OCI-LY1 (cell line): ENCODE measurements at regions not wholly inside any gene's neighbourhood (a gene's known extent, or its start where the extent isn't known, plus 50 kb on each side); places are given as distances from the start of the nearest gene placed in this dataset.

Experiments
- H2AFZ ChIP-seq: fragments of 200-600 bp; sonication (generic), shearing (Covaris generic); 2 replicates; pipeline ENCODE4 v1.6.0; 2014; ENCODE audit warnings: antibody characterized with exemption, mild to moderate bottlenecking, low read length
- H3F3A ChIP-seq: fragments of 200-600 bp; sonication (generic), shearing (Covaris generic); 2 replicates; pipeline ENCODE4 v1.6.0; 2014; ENCODE audit warnings: mild to moderate bottlenecking, antibody characterized with exemption, low read length, moderate library complexity; ENCODE audit not compliant: insufficient read depth
- H3K27ac ChIP-seq: fragments of 200-600 bp; sonication (generic); 2 replicates; pipeline ENCODE4 v1.5.1; 2014; ENCODE audit warnings: low read length, mixed run types, mild to moderate bottlenecking, low read depth; ENCODE audit not compliant: poor library complexity, severe bottlenecking
- H3K27me3 ChIP-seq: fragments of 200-600 bp; sonication (generic); 2 replicates; pipeline ENCODE4 v1.6.0; 2014; ENCODE audit warnings: antibody characterized with exemption, mild to moderate bottlenecking, low read length, moderate library complexity; ENCODE audit not compliant: insufficient read depth
- H3K36me3 ChIP-seq: fragments of 200-600 bp; sonication (generic); 2 replicates; pipeline ENCODE4 v1.6.1; 2014; ENCODE audit warnings: mild to moderate bottlenecking, antibody characterized with exemption, low read length, moderate library complexity, mixed read lengths; ENCODE audit not compliant: insufficient read depth
- H3K4me1 ChIP-seq: fragments of 200-600 bp; sonication (generic); 2 replicates; pipeline ENCODE4 v1.5.1; 2014; ENCODE audit warnings: mild to moderate bottlenecking, low read length, moderate library complexity; ENCODE audit not compliant: insufficient read depth, severe bottlenecking
- H3K4me2 ChIP-seq: fragments of 200-600 bp; sonication (generic), shearing (Covaris generic); 2 replicates; pipeline ENCODE4 v1.6.1; 2014; ENCODE audit warnings: low read length
- H3K4me3 ChIP-seq: fragments of 200-600 bp; sonication (generic); 2 replicates; pipeline ENCODE4 v1.5.1; 2014; ENCODE audit warnings: low read length, low read depth, mild to moderate bottlenecking, mixed read lengths; ENCODE audit not compliant: poor library complexity, severe bottlenecking
- H3K79me2 ChIP-seq: fragments of 200-600 bp; shearing (Covaris generic); 2 replicates; pipeline ENCODE4 v1.6.1; 2016; ENCODE audit warnings: mixed run types, low read length, mixed read lengths; ENCODE audit not compliant: insufficient read depth
- H3K9ac ChIP-seq: fragments of 200-600 bp; sonication (generic), shearing (Covaris generic); 2 replicates; pipeline ENCODE4 v1.6.1; 2014; ENCODE audit warnings: mild to moderate bottlenecking, low read length, mixed read lengths
- H3K9me2 ChIP-seq: fragments of 200-600 bp; sonication (generic), shearing (Covaris generic); 2 replicates; pipeline ENCODE4 v1.6.1; 2014; ENCODE audit warnings: low read depth, mild to moderate bottlenecking, low read length, mixed read lengths
- H3K9me3 ChIP-seq: fragments of 200-600 bp; shearing (Covaris generic); 2 replicates; pipeline ENCODE4 v1.6.1; 2014; ENCODE audit warnings: low read length, mixed read lengths
- H4K20me1 ChIP-seq: fragments of 200-600 bp; sonication (generic), shearing (Covaris generic); 2 replicates; pipeline ENCODE4 v1.6.0; 2016; ENCODE audit warnings: mild to moderate bottlenecking, low read length; ENCODE audit not compliant: insufficient read depth
- CTCF ChIP-seq: fragments of 200-600 bp; sonication (generic), shearing (Covaris generic); IDR thresholded peaks from 2 replicates; pipeline ENCODE4 v1.5.1; 2017; ENCODE audit warnings: mild to moderate bottlenecking, antibody characterized with exemption, low read length, moderate library complexity, mixed read lengths
- EZH2 ChIP-seq: fragments of 200-600 bp; sonication (generic), shearing (Covaris generic); IDR thresholded peaks from 2 replicates; pipeline ENCODE4 v1.8.0; 2017; ENCODE audit warnings: borderline replicate concordance, mixed run types, mild to moderate bottlenecking, antibody characterized with exemption, low read length, moderate library complexity, mixed read lengths

DNA sequence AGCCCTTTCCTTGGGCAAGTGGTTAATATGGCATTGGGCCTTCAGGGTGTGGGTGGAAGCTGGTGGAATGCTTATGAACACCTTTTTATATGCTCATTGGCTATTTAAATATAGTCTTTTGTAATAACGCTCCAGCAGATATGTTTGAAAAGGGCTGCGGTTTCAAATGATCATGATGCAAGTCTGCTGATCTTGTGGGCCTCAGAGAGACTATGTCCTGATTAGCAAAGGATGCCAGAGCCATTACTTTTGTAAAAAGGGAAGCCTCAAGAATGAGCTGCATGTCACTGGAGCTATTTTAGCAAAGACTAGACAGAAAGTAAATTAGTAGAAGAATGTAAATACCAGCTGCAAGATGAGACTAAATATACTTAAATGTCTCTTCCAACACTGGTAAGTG, 200.5 kb downstream of the GXYLT1 start:
- no peak overlapping the region for H2AFZ ChIP-seq
- no peak overlapping the region for H3K9ac ChIP-seq
- H3K9me2 ChIP-seq: no peaks in the 10 kb centered on the region
- no peaks in the 10 kb centered on the region for H3K36me3 ChIP-seq
- H3K4me2 ChIP-seq: no peak overlapping the region
- no peaks in the 10 kb centered on the region for H4K20me1 ChIP-seq
- H3F3A ChIP-seq: no peaks in the 10 kb centered on the region
- no peaks in the 10 kb centered on the region for H3K27me3 ChIP-seq
- H3K4me1 ChIP-seq: no peaks in the 10 kb centered on the region
- H3K4me3 ChIP-seq: no peak overlapping the region
- no peak overlapping the region for H3K27ac ChIP-seq
- no peaks in the 10 kb centered on the region for H3K79me2 ChIP-seq
- no peak for TF ChIP-seq CTCF
- no peak for TF ChIP-seq EZH2
- no peaks in the 10 kb centered on the region for H3K9me3 ChIP-seq

- Histone ChIP-seq H3K36me3 (no peaks in the 10 kb centered on the region), H3K79me2 (no peaks in the 10 kb centered on the region), H4K20me1 (no peaks in the 10 kb centered on the region), H3K4me2 (no peak overlapping the region), H3K9me3 (no peaks in the 10 kb centered on the region), H3K27ac (no peak overlapping the region), H3K9ac (no peak overlapping the region), H3F3A (no peaks in the 10 kb centered on the region), H3K27me3 (no peaks in the 10 kb centered on the region), H3K4me3 (no peak overlapping the region), H3K4me1 (no peaks in the 10 kb centered on the region), H3K9me2 (no peaks in the 10 kb centered on the region), H2AFZ (no peak overlapping the region)
- no peak for TF ChIP-seq EZH2
- no peak for TF ChIP-seq CTCF
Measured at GRCh38 chr12:41943671-41944070, 201.0 kb downstream of the GXYLT1 start.

DNA sequence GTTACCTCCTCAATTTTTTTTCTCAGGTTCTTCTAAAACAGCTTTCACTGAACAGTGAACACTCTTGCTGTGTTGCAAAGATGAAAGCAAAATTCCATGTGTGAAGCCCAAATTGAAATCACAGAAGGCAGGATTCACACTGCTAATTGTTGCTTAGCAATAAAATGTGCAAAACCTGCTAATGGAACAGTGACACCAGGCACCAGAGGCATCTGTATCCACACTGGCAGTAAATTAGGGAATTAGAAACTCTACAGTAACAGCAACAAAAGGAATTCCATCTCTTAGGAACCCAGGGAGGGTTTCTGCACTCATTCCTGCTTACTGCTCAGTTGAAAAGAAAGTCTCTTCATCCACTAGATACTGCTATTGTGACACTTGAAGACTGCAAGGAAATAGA, 202.3 kb downstream of the GXYLT1 start:
- Histone ChIP-seq H3K79me2 (no peaks in the 10 kb centered on the region), H3K4me3 (no peak overlapping the region), H3K27ac (no peak overlapping the region), H4K20me1 (no peaks in the 10 kb centered on the region), H3K4me1 (no peaks in the 10 kb centered on the region), H3K9ac (no peak overlapping the region), H3K4me2 (no peak overlapping the region), H3K9me2 (no peaks in the 10 kb centered on the region), H3K9me3 (no peaks in the 10 kb centered on the region), H3K27me3 (no peaks in the 10 kb centered on the region), H3F3A (no peaks in the 10 kb centered on the region), H3K36me3 (no peaks in the 10 kb centered on the region), H2AFZ (no peak overlapping the region)
- TF ChIP-seq EZH2 (no peak), CTCF (no peak)
